PC-3 (cell line): ENCODE measurements at regions not wholly inside any gene's neighbourhood (a gene's known extent, or its start where the extent isn't known, plus 50 kb on each side); places are given as distances from the start of the nearest gene placed in this dataset.
A peak's percentile ranks its signal among the peaks of the same experiment; 100 is the strongest.

ENCODE experiments used
- ATAC-seq: fragments of 200-7000 bp; cut with Tn5 transposase; 2 replicates; pipeline ENCODE4 v1.9.1; 2020; ENCODE audit warnings: mild to moderate bottlenecking, moderate library complexity
- BruUV-seq: library from RNA; stranded (reverse); fragments of 400-500 nt; replicated peaks from 2 replicates; lab custom pipeline; 2021; lab: Mats Ljungman, UMichigan
- CTCF ChIA-PET: fragments of 300-600 bp; sonication (Branson Sonifier 250); formaldehyde crosslinking; loops from one replicate; lab custom pipeline; 2022; ENCODE audit warnings: antibody characterized with exemption; lab: Charles Lee
- POLR2A ChIA-PET: fragments of 300-600 bp; sonication (Branson Sonifier 250); formaldehyde crosslinking; loops from one replicate; lab custom pipeline; 2022; ENCODE audit warnings: antibody characterized with exemption; ENCODE audit not compliant: unreplicated experiment; lab: Charles Lee
- DNase-seq: peaks from one replicate; pipeline ENCODE4 v3.0.0-alpha.2; 2015
- H2AFZ ChIP-seq: fragments of 300-600 bp; sonication (generic); 2 replicates; pipeline ENCODE4 v1.6.0; 2016; ENCODE audit warnings: antibody characterized with exemption, low read length
- H3F3A ChIP-seq: fragments of 300-600 bp; sonication (generic); one replicate; pipeline ENCODE4 v1.6.0; 2017; ENCODE audit warnings: antibody characterized with exemption, low read length, control low read depth, mild to moderate bottlenecking; ENCODE audit not compliant: unreplicated experiment
- H3K27ac ChIP-seq: fragments of 300-600 bp; sonication (generic); 2 replicates; pipeline ENCODE4 v1.5.1; 2016; ENCODE audit warnings: mild to moderate bottlenecking, low read length
- H3K27me3 ChIP-seq: fragments of 300-600 bp; sonication (generic); 2 replicates; pipeline ENCODE4 v1.6.1; 2016; ENCODE audit warnings: low read length, mixed read lengths
- H3K36me3 ChIP-seq: fragments of 300-600 bp; sonication (generic); 2 replicates; pipeline ENCODE4 v1.6.1; 2016; ENCODE audit warnings: low read depth, mixed run types, low read length, mixed read lengths
- H3K4me1 ChIP-seq: fragments of 300-600 bp; sonication (generic); 2 replicates; pipeline ENCODE4 v1.5.1; 2016; ENCODE audit warnings: low read length; ENCODE audit not compliant: insufficient read depth
- H3K4me2 ChIP-seq: fragments of 300-600 bp; sonication (generic); 2 replicates; pipeline ENCODE4 v1.6.0; 2016; ENCODE audit warnings: low read length
- H3K4me3 ChIP-seq: fragments of 300-600 bp; sonication (generic); 2 replicates; pipeline ENCODE4 v1.5.1; 2016; ENCODE audit warnings: mild to moderate bottlenecking, low read length, mixed read lengths
- H3K79me2 ChIP-seq: fragments of 300-600 bp; sonication (generic); 2 replicates; pipeline ENCODE4 v1.6.1; 2017; ENCODE audit warnings: low read length, mixed read lengths
- H3K9ac ChIP-seq: fragments of 300-600 bp; sonication (generic); 2 replicates; pipeline ENCODE4 v1.6.0; 2016; ENCODE audit warnings: mild to moderate bottlenecking, low read length
- H3K9me2 ChIP-seq: fragments of 300-600 bp; sonication (generic); replicated peaks from 2 replicates; pipeline ENCODE4 v1.6.1; 2016; ENCODE audit warnings: mixed run types, low read length, mixed read lengths
- H3K9me3 ChIP-seq: fragments of 300-600 bp; sonication (generic); 2 replicates; pipeline ENCODE4 v1.6.1; 2016; ENCODE audit warnings: low read length, mixed read lengths
- H4K20me1 ChIP-seq: fragments of 300-600 bp; sonication (generic); 2 replicates; pipeline ENCODE4 v1.6.1; 2016; ENCODE audit warnings: low read length, mixed read lengths
- CTCF ChIP-seq: fragments of 300-600 bp; sonication (generic); conservative IDR thresholded peaks from 2 replicates; pipeline ENCODE4 v1.5.1; 2017; ENCODE audit warnings: antibody characterized with exemption, low read depth, mild to moderate bottlenecking, low read length
- EZH2 ChIP-seq: fragments of 300-600 bp; sonication (generic); IDR thresholded peaks from one replicate; pipeline ENCODE4 v1.6.1; 2017; ENCODE audit warnings: antibody characterized with exemption, mild to moderate bottlenecking, low read length; ENCODE audit not compliant: unreplicated experiment
- EZH2phosphoT487 ChIP-seq: fragments of 300-600 bp; sonication (generic); IDR thresholded peaks from 2 replicates; pipeline ENCODE4 v1.6.1; 2018; ENCODE audit warnings: mild to moderate bottlenecking, antibody characterized with exemption, low read length, borderline replicate concordance
- intact Hi-C: fragments of 100-400 bp; cut with micrococcal nuclease; formaldehyde crosslinking; loops from 2 replicates; pipeline ENCODE4 v1.9.0; 2023

DNA sequence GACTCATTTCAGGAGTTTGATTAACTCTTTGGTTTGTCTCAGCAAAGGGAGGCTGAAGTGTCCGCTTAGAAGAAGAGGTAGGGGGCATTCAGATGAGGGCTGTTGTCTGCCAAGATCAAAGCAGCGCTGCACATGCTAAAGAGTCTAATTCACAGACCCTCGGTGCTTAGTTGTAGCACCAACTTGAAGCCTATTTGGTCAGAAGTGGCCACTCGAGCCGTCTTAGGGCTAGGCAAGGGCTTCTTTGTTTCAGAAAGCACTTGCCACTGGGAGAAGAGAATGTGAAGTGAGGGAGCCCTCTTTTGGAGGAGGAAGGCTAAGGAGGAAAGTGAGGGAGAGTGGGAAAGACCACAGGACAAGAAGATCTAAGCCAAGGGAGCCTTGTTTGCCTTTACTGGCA lies 313.4 kb upstream of the TMTC4 start:
- Histone ChIP-seq H3K4me2 (no peak overlapping the region), H3K9ac (no peak overlapping the region), H4K20me1 (no peaks in the 10 kb centered on the region), H3F3A (no peaks in the 10 kb centered on the region), H3K27ac (no peak overlapping the region), H3K79me2 (no peaks in the 10 kb centered on the region), H3K9me3 (no peaks in the 10 kb centered on the region), H3K4me1 (no peaks in the 10 kb centered on the region), H2AFZ (no peak overlapping the region), H3K36me3 (no peaks in the 10 kb centered on the region), H3K9me2 (no peaks in the 10 kb centered on the region), H3K4me3 (no peak overlapping the region), H3K27me3 (peaks cover 22% of the 10 kb centered on the region)
- TF ChIP-seq EZH2phosphoT487 = no peak
- TF ChIP-seq EZH2 = no peak
- TF ChIP-seq CTCF = peak; percentile 37; the same call in 1 of the 2 replicates
- POLR2A ChIA-PET = no interaction called here
- BruUV-seq = no TSS peak
- intact Hi-C loops = loop anchor here (2.0 to 10.0 kb wide), 2 partner anchors 265 to 413 kb away; no protein-coding TSS in a partner anchor
- DNase-seq = peak; percentile 27
- peak; percentile 64 for ATAC-seq
- CTCF ChIA-PET = no interaction called here

DNA sequence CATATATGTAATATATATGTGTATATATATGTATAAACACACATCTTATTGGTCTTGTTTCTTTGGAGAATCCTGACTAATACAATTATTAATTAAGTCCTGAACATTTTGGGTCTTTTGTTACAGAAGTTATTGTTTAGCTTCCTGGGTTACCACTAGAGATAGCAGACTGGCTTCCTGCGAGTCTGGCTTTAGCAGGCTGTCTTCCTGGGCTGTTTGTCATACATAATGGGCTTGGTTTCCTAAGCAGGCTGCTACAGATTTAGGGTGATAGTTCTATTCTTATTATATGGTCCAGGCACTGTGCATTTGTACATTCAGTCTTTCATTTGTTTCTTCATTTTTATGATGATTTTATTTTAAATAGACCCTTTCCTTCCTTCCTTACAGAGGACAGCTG lies 312.0 kb upstream of the TMTC4 start:
- Histone ChIP-seq H3K27ac (no peak overlapping the region), H3K79me2 (no peaks in the 10 kb centered on the region), H3K9ac (no peak overlapping the region), H3K9me2 (no peaks in the 10 kb centered on the region), H3K9me3 (no peaks in the 10 kb centered on the region), H3K36me3 (no peaks in the 10 kb centered on the region), H3K4me2 (no peak overlapping the region), H3K4me1 (no peaks in the 10 kb centered on the region), H3F3A (no peaks in the 10 kb centered on the region), H4K20me1 (no peaks in the 10 kb centered on the region), H3K4me3 (no peak overlapping the region), H3K27me3 (peaks cover 23% of the 10 kb centered on the region), H2AFZ (no peak overlapping the region)
- ChIA-PET CTCF (no interaction called here), POLR2A (no interaction called here)
- no peak for TF ChIP-seq EZH2phosphoT487
- no peak for TF ChIP-seq CTCF
- no peak for TF ChIP-seq EZH2
- ATAC-seq (no peak), DNase-seq (no peak)
- intact Hi-C loops = loop anchor here (10.0 kb wide), 1 partner anchor 412 kb away; no protein-coding TSS in a partner anchor
- no TSS peak for BruUV-seq

DNA sequence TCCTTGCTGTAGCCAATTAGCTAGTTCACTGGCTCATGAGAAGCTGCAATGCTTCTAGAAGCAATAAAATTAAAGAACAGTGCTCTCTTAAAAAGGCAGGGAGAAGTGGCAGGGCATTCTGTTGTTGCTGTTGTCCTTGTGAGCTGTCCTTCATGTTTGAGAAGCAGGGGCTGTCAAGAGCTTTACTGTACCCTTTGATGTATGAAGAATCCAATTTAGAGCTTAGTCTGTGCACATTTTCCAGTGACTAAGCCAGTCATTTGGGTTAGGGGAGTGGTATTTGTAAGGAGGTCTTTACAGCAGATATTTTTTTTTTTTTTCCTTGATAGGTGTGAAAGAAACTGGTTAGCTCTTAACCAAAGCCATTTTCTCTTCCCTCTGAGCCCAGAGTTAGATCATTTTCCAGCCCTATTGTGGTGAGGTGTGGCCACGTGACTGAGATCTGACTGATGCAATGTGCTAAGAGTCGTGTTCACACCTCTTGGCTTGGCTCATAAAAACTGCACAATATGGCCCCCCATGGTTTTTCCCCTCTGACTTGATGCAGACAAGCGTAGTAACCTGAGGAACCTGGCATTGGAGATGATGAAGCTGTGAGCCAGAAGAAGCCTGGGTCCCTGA lies 309.6 kb upstream of the TMTC4 start:
- Histone ChIP-seq H3K4me1 (no peaks in the 10 kb centered on the region), H2AFZ (no peak overlapping the region), H3K9me2 (no peaks in the 10 kb centered on the region), H3K79me2 (no peaks in the 10 kb centered on the region), H3K9me3 (no peaks in the 10 kb centered on the region), H3F3A (no peaks in the 10 kb centered on the region), H3K36me3 (no peaks in the 10 kb centered on the region), H3K4me3 (no peak overlapping the region), H3K27ac (no peak overlapping the region), H3K9ac (no peak overlapping the region), H3K4me2 (no peak overlapping the region), H4K20me1 (no peaks in the 10 kb centered on the region), H3K27me3 (peaks cover 41% of the 10 kb centered on the region)
- no peak for DNase-seq
- POLR2A ChIA-PET = no interaction called here
- intact Hi-C loops = loop anchor here (10.0 kb wide), 1 partner anchor 409 kb away; no protein-coding TSS in a partner anchor
- CTCF ChIA-PET = no interaction called here
- TF ChIP-seq EZH2 = no peak
- no peak for TF ChIP-seq CTCF
- no peak for TF ChIP-seq EZH2phosphoT487
- no peak for ATAC-seq
- no TSS peak for BruUV-seq
